DOHH2 (cell line): ENCODE measurements at regions not wholly inside any gene's neighbourhood (a gene's known extent, or its start where the extent isn't known, plus 50 kb on each side); places are given as distances from the start of the nearest gene placed in this dataset.

Experiments used
- EZH2phosphoT487 ChIP-seq: fragments of 200-600 bp; sonication (generic); IDR thresholded peaks from 2 replicates; pipeline ENCODE4 v1.6.1; 2017; ENCODE audit warnings: borderline replicate concordance, mild to moderate bottlenecking, antibody characterized with exemption, low read length, moderate library complexity, mixed read lengths
- TF ChIP-seq, protein P1 (sequence below): fragments of 200-600 bp; sonication (generic); IDR thresholded peaks from one replicate; pipeline ENCODE4 v1.5.1; 2014; ENCODE audit warnings: antibody characterized with exemption, mild to moderate bottlenecking, low read depth, low read length; ENCODE audit not compliant: poor library complexity, severe bottlenecking

DNA sequence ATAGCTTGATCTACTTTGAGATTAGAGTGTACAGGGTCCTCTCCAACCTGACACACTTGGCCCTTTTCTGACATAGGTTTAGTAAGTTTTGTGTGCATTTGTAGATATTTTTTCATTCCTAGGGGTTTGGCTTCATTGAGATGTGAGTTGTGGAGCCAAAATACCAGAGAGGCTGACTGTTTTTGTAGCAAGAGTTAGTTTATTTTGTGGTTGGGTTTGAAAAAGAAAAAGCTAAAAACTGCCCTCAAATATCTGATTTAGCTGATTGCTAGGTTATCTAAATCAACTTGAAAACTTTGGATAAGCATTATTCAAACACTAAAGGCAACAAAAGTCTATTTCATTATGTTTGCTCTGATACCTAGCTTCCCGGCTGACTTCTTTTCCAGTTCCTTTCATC is 164.7 kb upstream of the CENPW start:
- TF ChIP-seq, protein P1, sequence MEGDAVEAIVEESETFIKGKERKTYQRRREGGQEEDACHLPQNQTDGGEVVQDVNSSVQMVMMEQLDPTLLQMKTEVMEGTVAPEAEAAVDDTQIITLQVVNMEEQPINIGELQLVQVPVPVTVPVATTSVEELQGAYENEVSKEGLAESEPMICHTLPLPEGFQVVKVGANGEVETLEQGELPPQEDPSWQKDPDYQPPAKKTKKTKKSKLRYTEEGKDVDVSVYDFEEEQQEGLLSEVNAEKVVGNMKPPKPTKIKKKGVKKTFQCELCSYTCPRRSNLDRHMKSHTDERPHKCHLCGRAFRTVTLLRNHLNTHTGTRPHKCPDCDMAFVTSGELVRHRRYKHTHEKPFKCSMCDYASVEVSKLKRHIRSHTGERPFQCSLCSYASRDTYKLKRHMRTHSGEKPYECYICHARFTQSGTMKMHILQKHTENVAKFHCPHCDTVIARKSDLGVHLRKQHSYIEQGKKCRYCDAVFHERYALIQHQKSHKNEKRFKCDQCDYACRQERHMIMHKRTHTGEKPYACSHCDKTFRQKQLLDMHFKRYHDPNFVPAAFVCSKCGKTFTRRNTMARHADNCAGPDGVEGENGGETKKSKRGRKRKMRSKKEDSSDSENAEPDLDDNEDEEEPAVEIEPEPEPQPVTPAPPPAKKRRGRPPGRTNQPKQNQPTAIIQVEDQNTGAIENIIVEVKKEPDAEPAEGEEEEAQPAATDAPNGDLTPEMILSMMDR: no peak
- TF ChIP-seq EZH2phosphoT487: no peak
